ENCODE measurements at regions not wholly inside any gene's neighbourhood (a gene's known extent, or its start where the extent isn't known, plus 50 kb on each side); places are given as distances from the start of the nearest gene placed in this dataset.

DNA sequence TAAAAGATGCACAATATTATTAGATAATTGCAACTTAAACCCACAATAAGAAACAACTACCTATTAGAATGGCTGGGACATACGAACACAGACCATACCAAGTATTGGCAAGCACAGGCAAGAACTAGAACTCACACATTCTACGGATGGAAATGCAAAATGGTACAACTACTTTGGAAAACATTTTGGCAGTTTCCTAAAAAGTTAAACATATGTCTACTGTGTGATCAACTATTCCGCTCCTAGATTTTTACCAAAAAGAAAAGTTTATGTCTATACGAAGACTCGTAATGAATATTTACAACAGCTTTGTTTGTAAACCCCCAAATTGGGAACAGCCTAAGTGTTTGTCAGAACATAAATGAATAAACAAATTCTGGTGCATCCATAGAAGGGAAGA is 194.7 kb downstream of the FGFR2 start:
- no peak for TF ChIP-seq POLR2AphosphoS5 (IDR thresholded peaks at IDR 0.05; ENCODE audit: low read depth, low read length)
- TF ChIP-seq FOXJ3 (CRISPR knock-in tag; IDR thresholded peaks at IDR 0.05), result no peak
- TF ChIP-seq, protein P1, sequence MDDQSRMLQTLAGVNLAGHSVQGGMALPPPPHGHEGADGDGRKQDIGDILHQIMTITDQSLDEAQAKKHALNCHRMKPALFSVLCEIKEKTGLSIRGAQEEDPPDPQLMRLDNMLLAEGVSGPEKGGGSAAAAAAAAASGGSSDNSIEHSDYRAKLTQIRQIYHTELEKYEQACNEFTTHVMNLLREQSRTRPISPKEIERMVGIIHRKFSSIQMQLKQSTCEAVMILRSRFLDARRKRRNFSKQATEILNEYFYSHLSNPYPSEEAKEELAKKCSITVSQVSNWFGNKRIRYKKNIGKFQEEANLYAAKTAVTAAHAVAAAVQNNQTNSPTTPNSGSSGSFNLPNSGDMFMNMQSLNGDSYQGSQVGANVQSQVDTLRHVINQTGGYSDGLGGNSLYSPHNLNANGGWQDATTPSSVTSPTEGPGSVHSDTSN (IDR thresholded peaks at IDR 0.05), result no peak
- TF ChIP-seq FOSL2 (IDR thresholded peaks at IDR 0.05; ENCODE audit: borderline replicate concordance, low read depth), result no peak
- no peak for TF ChIP-seq TEAD4 (IDR thresholded peaks at IDR 0.05; ENCODE audit: borderline replicate concordance, insufficient read depth)
- TF ChIP-seq EP300 (IDR thresholded peaks at IDR 0.05; ENCODE audit: borderline replicate concordance in 1 of 2, low read depth in 1 of 2, low read length in 1 of 2), result no peak
- no peak for TF ChIP-seq NFIC (IDR thresholded peaks at IDR 0.05; ENCODE audit: borderline replicate concordance)
- no peak for TF ChIP-seq SIN3A (IDR thresholded peaks at IDR 0.05; ENCODE audit: borderline replicate concordance, low read depth, low read length)
- TF ChIP-seq MXI1 (IDR thresholded peaks at IDR 0.05; ENCODE audit: low read depth, low read length), result no peak
- 54% methylated on average over 5 of the region's 5 CpGs for WGBS (ENCODE audit: low lambda C conversion rate)
- Histone ChIP-seq H3K79me2 (ENCODE audit: insufficient read depth) (no peaks in the 10 kb centered on the region), H3K4me3 (ENCODE audit: low read depth in 2 of 2, low read length in 1 of 2) (no peak overlapping the region), H3K4me1 (ENCODE audit: control insufficient read depth in 1 of 2, insufficient read depth in 2 of 2, low read depth in 1 of 2, low read length in 1 of 2) (no peaks in the 10 kb centered on the region), H4K20me1 (ENCODE audit: insufficient read depth) (no peaks in the 10 kb centered on the region), H3K4me2 (no peak overlapping the region), H3K36me3 (replicated peaks in 1 of 2; ENCODE audit: control insufficient read depth in 1 of 2, insufficient read depth in 2 of 2, low read length in 1 of 2) (no peaks in the 10 kb centered on the region), H3K27ac (ENCODE audit: low read depth in 2 of 2, low read length in 1 of 2) (no peak overlapping the region), H3K27me3 (ENCODE audit: insufficient read depth) (no peaks in the 10 kb centered on the region), H2AFZ (ENCODE audit: low read depth) (no peak overlapping the region), H3K9me3 (no peaks in the 10 kb centered on the region), H3F3A (replicated peaks; ENCODE audit: insufficient read depth) (no peaks in the 10 kb centered on the region), H3K9ac (no peak overlapping the region), H3K9me2 (no peaks in the 10 kb centered on the region)
- ChIA-PET POLR2A (no interaction called here), CTCF (interaction anchor here (0.8 kb wide), 1 partner anchor 11 kb away, joined by 3 read pairs; no protein-coding TSS in a partner anchor)
- DNase-seq, result no peak

DNA sequence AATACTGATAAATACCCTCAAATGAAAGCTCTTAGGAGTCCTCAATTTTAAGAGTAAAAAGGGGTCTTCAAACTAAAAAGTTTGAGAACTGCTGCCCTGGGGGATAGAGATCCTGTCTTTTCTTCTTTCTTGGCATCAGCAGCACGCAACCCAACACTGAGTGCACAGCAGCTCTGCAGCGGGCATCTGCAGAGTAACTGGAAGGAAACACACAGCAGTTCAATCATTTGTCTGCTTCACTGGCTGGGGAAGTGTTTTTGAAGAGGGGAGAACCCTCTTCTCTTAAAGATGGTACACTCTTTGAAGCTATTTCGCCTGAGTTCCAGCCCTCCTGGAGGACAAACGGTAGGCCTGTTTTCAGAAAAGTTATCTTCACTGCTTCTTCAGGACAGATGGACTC is 193.6 kb downstream of the FGFR2 start:
- Histone ChIP-seq H4K20me1 (ENCODE audit: insufficient read depth) (no peaks in the 10 kb centered on the region), H3K4me3 (ENCODE audit: low read depth in 2 of 2, low read length in 1 of 2) (no peak overlapping the region), H3K36me3 (replicated peaks in 1 of 2; ENCODE audit: control insufficient read depth in 1 of 2, insufficient read depth in 2 of 2, low read length in 1 of 2) (no peaks in the 10 kb centered on the region), H2AFZ (ENCODE audit: low read depth) (no peak overlapping the region), H3K9me3 (no peaks in the 10 kb centered on the region), H3K79me2 (ENCODE audit: insufficient read depth) (no peaks in the 10 kb centered on the region), H3K4me1 (ENCODE audit: control insufficient read depth in 1 of 2, insufficient read depth in 2 of 2, low read depth in 1 of 2, low read length in 1 of 2) (no peaks in the 10 kb centered on the region), H3K9me2 (no peaks in the 10 kb centered on the region), H3K27ac (ENCODE audit: low read depth in 2 of 2, low read length in 1 of 2) (no peak overlapping the region), H3F3A (replicated peaks; ENCODE audit: insufficient read depth) (no peaks in the 10 kb centered on the region), H3K9ac (no peak overlapping the region), H3K4me2 (no peak overlapping the region), H3K27me3 (ENCODE audit: insufficient read depth) (no peaks in the 10 kb centered on the region)
- ChIA-PET CTCF (interaction anchor here (0.9 to 1.7 kb wide), 2 partner anchors 9 to 461 kb away, joined by 4 read pairs; no protein-coding TSS in a partner anchor), POLR2A (no interaction called here)
- TF ChIP-seq JUND (IDR thresholded peaks at IDR 0.05), result no peak
- TF ChIP-seq, protein P2, sequence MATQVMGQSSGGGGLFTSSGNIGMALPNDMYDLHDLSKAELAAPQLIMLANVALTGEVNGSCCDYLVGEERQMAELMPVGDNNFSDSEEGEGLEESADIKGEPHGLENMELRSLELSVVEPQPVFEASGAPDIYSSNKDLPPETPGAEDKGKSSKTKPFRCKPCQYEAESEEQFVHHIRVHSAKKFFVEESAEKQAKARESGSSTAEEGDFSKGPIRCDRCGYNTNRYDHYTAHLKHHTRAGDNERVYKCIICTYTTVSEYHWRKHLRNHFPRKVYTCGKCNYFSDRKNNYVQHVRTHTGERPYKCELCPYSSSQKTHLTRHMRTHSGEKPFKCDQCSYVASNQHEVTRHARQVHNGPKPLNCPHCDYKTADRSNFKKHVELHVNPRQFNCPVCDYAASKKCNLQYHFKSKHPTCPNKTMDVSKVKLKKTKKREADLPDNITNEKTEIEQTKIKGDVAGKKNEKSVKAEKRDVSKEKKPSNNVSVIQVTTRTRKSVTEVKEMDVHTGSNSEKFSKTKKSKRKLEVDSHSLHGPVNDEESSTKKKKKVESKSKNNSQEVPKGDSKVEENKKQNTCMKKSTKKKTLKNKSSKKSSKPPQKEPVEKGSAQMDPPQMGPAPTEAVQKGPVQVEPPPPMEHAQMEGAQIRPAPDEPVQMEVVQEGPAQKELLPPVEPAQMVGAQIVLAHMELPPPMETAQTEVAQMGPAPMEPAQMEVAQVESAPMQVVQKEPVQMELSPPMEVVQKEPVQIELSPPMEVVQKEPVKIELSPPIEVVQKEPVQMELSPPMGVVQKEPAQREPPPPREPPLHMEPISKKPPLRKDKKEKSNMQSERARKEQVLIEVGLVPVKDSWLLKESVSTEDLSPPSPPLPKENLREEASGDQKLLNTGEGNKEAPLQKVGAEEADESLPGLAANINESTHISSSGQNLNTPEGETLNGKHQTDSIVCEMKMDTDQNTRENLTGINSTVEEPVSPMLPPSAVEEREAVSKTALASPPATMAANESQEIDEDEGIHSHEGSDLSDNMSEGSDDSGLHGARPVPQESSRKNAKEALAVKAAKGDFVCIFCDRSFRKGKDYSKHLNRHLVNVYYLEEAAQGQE (IDR thresholded peaks at IDR 0.05; ENCODE audit: low read depth, low read length), result no peak
- no peak for TF ChIP-seq RCOR1 (IDR thresholded peaks at IDR 0.05; ENCODE audit: low read length)
- TF ChIP-seq GABPA (IDR thresholded peaks at IDR 0.05; ENCODE audit: low read depth), result no peak
- TF ChIP-seq, protein P3, sequence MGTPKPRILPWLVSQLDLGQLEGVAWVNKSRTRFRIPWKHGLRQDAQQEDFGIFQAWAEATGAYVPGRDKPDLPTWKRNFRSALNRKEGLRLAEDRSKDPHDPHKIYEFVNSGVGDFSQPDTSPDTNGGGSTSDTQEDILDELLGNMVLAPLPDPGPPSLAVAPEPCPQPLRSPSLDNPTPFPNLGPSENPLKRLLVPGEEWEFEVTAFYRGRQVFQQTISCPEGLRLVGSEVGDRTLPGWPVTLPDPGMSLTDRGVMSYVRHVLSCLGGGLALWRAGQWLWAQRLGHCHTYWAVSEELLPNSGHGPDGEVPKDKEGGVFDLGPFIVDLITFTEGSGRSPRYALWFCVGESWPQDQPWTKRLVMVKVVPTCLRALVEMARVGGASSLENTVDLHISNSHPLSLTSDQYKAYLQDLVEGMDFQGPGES (IDR thresholded peaks at IDR 0.05; ENCODE audit: low read depth, low read length), result no peak
- TF ChIP-seq FOXM1 (IDR thresholded peaks at IDR 0.05; ENCODE audit: low read depth), result no peak
- TF ChIP-seq, protein P4, sequence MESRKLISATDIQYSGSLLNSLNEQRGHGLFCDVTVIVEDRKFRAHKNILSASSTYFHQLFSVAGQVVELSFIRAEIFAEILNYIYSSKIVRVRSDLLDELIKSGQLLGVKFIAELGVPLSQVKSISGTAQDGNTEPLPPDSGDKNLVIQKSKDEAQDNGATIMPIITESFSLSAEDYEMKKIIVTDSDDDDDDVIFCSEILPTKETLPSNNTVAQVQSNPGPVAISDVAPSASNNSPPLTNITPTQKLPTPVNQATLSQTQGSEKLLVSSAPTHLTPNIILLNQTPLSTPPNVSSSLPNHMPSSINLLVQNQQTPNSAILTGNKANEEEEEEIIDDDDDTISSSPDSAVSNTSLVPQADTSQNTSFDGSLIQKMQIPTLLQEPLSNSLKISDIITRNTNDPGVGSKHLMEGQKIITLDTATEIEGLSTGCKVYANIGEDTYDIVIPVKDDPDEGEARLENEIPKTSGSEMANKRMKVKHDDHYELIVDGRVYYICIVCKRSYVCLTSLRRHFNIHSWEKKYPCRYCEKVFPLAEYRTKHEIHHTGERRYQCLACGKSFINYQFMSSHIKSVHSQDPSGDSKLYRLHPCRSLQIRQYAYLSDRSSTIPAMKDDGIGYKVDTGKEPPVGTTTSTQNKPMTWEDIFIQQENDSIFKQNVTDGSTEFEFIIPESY (IDR thresholded peaks at IDR 0.05; ENCODE audit: borderline replicate concordance, low read depth), result no peak
- no peak for TF ChIP-seq RFX5 (IDR thresholded peaks at IDR 0.05; ENCODE audit: low read length)
- TF ChIP-seq MXI1 (IDR thresholded peaks at IDR 0.05; ENCODE audit: low read depth, low read length), result no peak
- TF ChIP-seq POLR2AphosphoS5 (IDR thresholded peaks at IDR 0.05; ENCODE audit: low read depth, low read length), result no peak
- no peak for TF ChIP-seq MEF2A (IDR thresholded peaks at IDR 0.05; ENCODE audit: borderline replicate concordance, low read depth)
- TF ChIP-seq NRF1 (IDR thresholded peaks at IDR 0.05; ENCODE audit: low read depth, low read length), result no peak
- TF ChIP-seq NFIC (IDR thresholded peaks at IDR 0.05; ENCODE audit: borderline replicate concordance), result no peak
- no peak for TF ChIP-seq RAD21 (IDR thresholded peaks at IDR 0.05; ENCODE audit: low read length)
- no peak for TF ChIP-seq SMC3 (IDR thresholded peaks at IDR 0.05; ENCODE audit: low read depth, low read length)
- no peak for TF ChIP-seq FOSL2 (IDR thresholded peaks at IDR 0.05; ENCODE audit: borderline replicate concordance, low read depth)
- TF ChIP-seq YY1 (IDR thresholded peaks at IDR 0.05; ENCODE audit: low read depth), result no peak
- DNase-seq, result no peak
- 12% methylated on average over 4 of the region's 4 CpGs for WGBS (ENCODE audit: low lambda C conversion rate)

Data from SK-N-SH (cell line).